ENCODE measurements at regions not wholly inside any gene's neighbourhood (a gene's known extent, or its start where the extent isn't known, plus 50 kb on each side); places are given as distances from the start of the nearest gene placed in this dataset.

GRCh38 chr2:16496426-16497388 lies 168.9 kb downstream of the CYRIA start:
- DNase-seq: no peak

GRCh38 chr2:16495509-16496208 lies 170.0 kb downstream of the CYRIA start:
- DNase-seq: no peak

- DNase-seq: peak; percentile 37
Measured at GRCh38 chr2:16494836-16495508, 170.7 kb downstream of the CYRIA start.

GRCh38 chr2:16493788-16494187 lies 171.8 kb downstream of the CYRIA start:
- DNase-seq: no peak

- DNase-seq: peak; percentile 82
Measured at GRCh38 chr2:16487686-16488085, 177.9 kb downstream of the CYRIA start.

GRCh38 chr2:16485251-16485650 lies 180.4 kb downstream of the CYRIA start:
- DNase-seq: peak; percentile 64

GRCh38 chr2:16482460-16482859 lies 183.2 kb downstream of the CYRIA start:
- no peak for DNase-seq

- DNase-seq: no peak
Measured at GRCh38 chr2:16481351-16481750, 184.3 kb downstream of the CYRIA start.

- no peak for DNase-seq
Measured at GRCh38 chr2:16479721-16480120, 185.9 kb downstream of the CYRIA start.

GRCh38 chr2:16478434-16479210 lies 187.0 kb downstream of the CYRIA start:
- peak; percentile 48 for DNase-seq

GRCh38 chr2:16477648-16478047 lies 188.0 kb downstream of the CYRIA start:
- no peak for DNase-seq

- DNase-seq: no peak
Measured at GRCh38 chr2:16476866-16477265, 188.8 kb downstream of the CYRIA start.

- DNase-seq: no peak
Measured at GRCh38 chr2:16475986-16476567, 189.6 kb downstream of the CYRIA start.

GRCh38 chr2:16475586-16475985 lies 190.0 kb downstream of the CYRIA start:
- no peak for DNase-seq

- DNase-seq: no peak
Measured at GRCh38 chr2:16473575-16473974, 192.1 kb downstream of the CYRIA start.

- DNase-seq: no peak
Measured at GRCh38 chr2:16470936-16471490, 194.6 kb downstream of the CYRIA start.

- DNase-seq: no peak
Measured at GRCh38 chr2:16466821-16467151, 198.8 kb downstream of the CYRIA start.

- no peak for DNase-seq
Measured at GRCh38 chr2:16466133-16466820, 199.4 kb downstream of the CYRIA start.

GRCh38 chr2:16464641-16465040 lies 201.0 kb downstream of the CYRIA start:
- DNase-seq: no peak

- peak; percentile 15 for DNase-seq
Measured at GRCh38 chr2:16462958-16463357, 202.7 kb downstream of the CYRIA start.

- DNase-seq: no peak
Measured at GRCh38 chr2:16461672-16462071, 204.0 kb downstream of the CYRIA start.
